ENCODE measurements at regions not wholly inside any gene's neighbourhood (a gene's known extent, or its start where the extent isn't known, plus 50 kb on each side); places are given as distances from the start of the nearest gene placed in this dataset.

DNA sequence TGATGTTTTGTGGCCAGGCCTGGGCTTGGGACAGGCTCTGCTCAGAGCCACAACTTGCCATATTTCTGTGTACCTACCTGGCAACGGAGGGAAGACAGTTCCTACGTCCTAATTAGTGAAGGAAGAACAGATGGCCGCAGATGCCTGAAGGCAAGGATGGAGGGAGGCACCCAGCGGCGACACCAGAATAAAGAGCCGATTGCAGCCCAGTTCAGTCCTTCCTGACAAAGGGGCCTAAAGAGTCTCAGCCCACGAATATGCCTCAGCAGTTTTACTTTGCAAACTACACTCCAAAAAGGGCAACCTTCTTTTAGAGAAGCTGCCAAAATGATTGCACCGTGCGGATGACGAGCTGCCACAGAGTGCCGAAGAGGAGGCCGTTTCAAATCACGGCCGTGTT is 585.8 kb downstream of the GLRX3 start:
- TF ChIP-seq, protein P1, sequence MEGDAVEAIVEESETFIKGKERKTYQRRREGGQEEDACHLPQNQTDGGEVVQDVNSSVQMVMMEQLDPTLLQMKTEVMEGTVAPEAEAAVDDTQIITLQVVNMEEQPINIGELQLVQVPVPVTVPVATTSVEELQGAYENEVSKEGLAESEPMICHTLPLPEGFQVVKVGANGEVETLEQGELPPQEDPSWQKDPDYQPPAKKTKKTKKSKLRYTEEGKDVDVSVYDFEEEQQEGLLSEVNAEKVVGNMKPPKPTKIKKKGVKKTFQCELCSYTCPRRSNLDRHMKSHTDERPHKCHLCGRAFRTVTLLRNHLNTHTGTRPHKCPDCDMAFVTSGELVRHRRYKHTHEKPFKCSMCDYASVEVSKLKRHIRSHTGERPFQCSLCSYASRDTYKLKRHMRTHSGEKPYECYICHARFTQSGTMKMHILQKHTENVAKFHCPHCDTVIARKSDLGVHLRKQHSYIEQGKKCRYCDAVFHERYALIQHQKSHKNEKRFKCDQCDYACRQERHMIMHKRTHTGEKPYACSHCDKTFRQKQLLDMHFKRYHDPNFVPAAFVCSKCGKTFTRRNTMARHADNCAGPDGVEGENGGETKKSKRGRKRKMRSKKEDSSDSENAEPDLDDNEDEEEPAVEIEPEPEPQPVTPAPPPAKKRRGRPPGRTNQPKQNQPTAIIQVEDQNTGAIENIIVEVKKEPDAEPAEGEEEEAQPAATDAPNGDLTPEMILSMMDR (IDR thresholded peaks at IDR 0.05): no peak
- TF ChIP-seq, protein P2, sequence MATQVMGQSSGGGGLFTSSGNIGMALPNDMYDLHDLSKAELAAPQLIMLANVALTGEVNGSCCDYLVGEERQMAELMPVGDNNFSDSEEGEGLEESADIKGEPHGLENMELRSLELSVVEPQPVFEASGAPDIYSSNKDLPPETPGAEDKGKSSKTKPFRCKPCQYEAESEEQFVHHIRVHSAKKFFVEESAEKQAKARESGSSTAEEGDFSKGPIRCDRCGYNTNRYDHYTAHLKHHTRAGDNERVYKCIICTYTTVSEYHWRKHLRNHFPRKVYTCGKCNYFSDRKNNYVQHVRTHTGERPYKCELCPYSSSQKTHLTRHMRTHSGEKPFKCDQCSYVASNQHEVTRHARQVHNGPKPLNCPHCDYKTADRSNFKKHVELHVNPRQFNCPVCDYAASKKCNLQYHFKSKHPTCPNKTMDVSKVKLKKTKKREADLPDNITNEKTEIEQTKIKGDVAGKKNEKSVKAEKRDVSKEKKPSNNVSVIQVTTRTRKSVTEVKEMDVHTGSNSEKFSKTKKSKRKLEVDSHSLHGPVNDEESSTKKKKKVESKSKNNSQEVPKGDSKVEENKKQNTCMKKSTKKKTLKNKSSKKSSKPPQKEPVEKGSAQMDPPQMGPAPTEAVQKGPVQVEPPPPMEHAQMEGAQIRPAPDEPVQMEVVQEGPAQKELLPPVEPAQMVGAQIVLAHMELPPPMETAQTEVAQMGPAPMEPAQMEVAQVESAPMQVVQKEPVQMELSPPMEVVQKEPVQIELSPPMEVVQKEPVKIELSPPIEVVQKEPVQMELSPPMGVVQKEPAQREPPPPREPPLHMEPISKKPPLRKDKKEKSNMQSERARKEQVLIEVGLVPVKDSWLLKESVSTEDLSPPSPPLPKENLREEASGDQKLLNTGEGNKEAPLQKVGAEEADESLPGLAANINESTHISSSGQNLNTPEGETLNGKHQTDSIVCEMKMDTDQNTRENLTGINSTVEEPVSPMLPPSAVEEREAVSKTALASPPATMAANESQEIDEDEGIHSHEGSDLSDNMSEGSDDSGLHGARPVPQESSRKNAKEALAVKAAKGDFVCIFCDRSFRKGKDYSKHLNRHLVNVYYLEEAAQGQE (IDR thresholded peaks at IDR 0.05; ENCODE audit: insufficient read depth in 1 of 2, low read depth in 2 of 2, low read length in 1 of 2): no peak
- TF ChIP-seq SIN3A (IDR thresholded peaks at IDR 0.05; ENCODE audit: borderline replicate concordance, insufficient read depth, low read depth, low read length) (no peak), POLR2AphosphoS5 (IDR thresholded peaks at IDR 0.05; ENCODE audit: low read depth, low read length) (no peak), TCF7L2 (IDR thresholded peaks at IDR 0.05; ENCODE audit: low read depth, low read length) (no peak)
